ENCODE measurements at regions not wholly inside any gene's neighbourhood (a gene's known extent, or its start where the extent isn't known, plus 50 kb on each side); places are given as distances from the start of the nearest gene placed in this dataset.
A peak's percentile ranks its signal among the peaks of the same experiment; 100 is the strongest.

GRCh38 chr10:112871021-112871420 is 79.0 kb upstream of the TCF7L2 start:
- peaks cover 0 to 8% (median 0%) of the 10 kb centered on the region in 3 donors for H3K27me3 Mint-ChIP-seq
- peaks cover 5 to 8% of the 10 kb centered on the region in 2 donors for H3K36me3 Mint-ChIP-seq
- ATAC-seq (ENCODE audit: low read depth in 2 of 2) (no peak), DNase-seq (no peak)
- H3K9me3 Mint-ChIP-seq: peaks cover 1 to 26% (median 6%) of the 10 kb centered on the region in 7 donors
- H3K27ac Mint-ChIP-seq: no peak overlapping the region
- no peaks in the 10 kb centered on the region for H3K4me1 Mint-ChIP-seq
- H3K4me3 Mint-ChIP-seq: no peak overlapping the region

GRCh38 chr10:112872728-112873127 is 77.3 kb upstream of the TCF7L2 start:
- H3K9me3 Mint-ChIP-seq: peaks cover 1 to 29% (median 6%) of the 10 kb centered on the region in 7 donors
- no peak overlapping the region for H3K27ac Mint-ChIP-seq
- no peak overlapping the region for H3K4me3 Mint-ChIP-seq
- H3K27me3 Mint-ChIP-seq: peaks cover 3 to 13% (median 4%) of the 10 kb centered on the region in 3 donors
- DNase-seq: no peak
- peaks cover 5 to 8% of the 10 kb centered on the region in 2 donors for H3K36me3 Mint-ChIP-seq
- no peaks in the 10 kb centered on the region for H3K4me1 Mint-ChIP-seq
- no peak for ATAC-seq (ENCODE audit: low read depth in 2 of 2)

- H3K36me3 Mint-ChIP-seq: peaks cover 5 to 8% of the 10 kb centered on the region in 2 donors
- H3K27ac Mint-ChIP-seq: no peak overlapping the region
- H3K4me1 Mint-ChIP-seq: no peaks in the 10 kb centered on the region
- H3K4me3 Mint-ChIP-seq: no peak overlapping the region
- no peak for DNase-seq
- ATAC-seq (ENCODE audit: low read depth in 2 of 2): no peak
- H3K27me3 Mint-ChIP-seq: peaks cover 6 to 19% (median 6%) of the 10 kb centered on the region in 3 donors
- H3K9me3 Mint-ChIP-seq: peaks cover 1 to 30% (median 6%) of the 10 kb centered on the region in 7 donors
Measured at GRCh38 chr10:112873541-112873940, 76.5 kb upstream of the TCF7L2 start.

GRCh38 chr10:112874982-112875381 is 75.1 kb upstream of the TCF7L2 start:
- Mint-ChIP-seq H3K36me3 (peaks cover 5 to 8% of the 10 kb centered on the region in 2 donors), H3K27me3 (peaks cover 6 to 19% (median 6%) of the 10 kb centered on the region in 3 donors), H3K9me3 (peaks cover 1 to 30% (median 6%) of the 10 kb centered on the region in 7 donors), H3K4me1 (no peaks in the 10 kb centered on the region), H3K4me3 (no peak overlapping the region), H3K27ac (no peak overlapping the region)
- ATAC-seq (ENCODE audit: low read depth in 2 of 2) (no peak), DNase-seq (no peak)

GRCh38 chr10:112875476-112876267 is 74.4 kb upstream of the TCF7L2 start:
- H3K9me3 Mint-ChIP-seq: peaks cover 1 to 30% (median 7%) of the 10 kb centered on the region in 7 donors
- H3K27me3 Mint-ChIP-seq: peaks cover 6 to 19% (median 7%) of the 10 kb centered on the region in 3 donors
- H3K4me3 Mint-ChIP-seq: no peak overlapping the region
- ATAC-seq (ENCODE audit: low read depth in 2 of 2) (no peak), DNase-seq (no peak)
- peaks cover 5 to 8% of the 10 kb centered on the region in 2 donors for H3K36me3 Mint-ChIP-seq
- no peaks in the 10 kb centered on the region for H3K4me1 Mint-ChIP-seq
- peak overlapping the region in 1 of 6 donors; percentile 10 for H3K27ac Mint-ChIP-seq

- Mint-ChIP-seq H3K27me3 (peaks cover 6 to 19% (median 12%) of the 10 kb centered on the region in 3 donors), H3K9me3 (peaks cover 0 to 22% (median 8%) of the 10 kb centered on the region in 7 donors), H3K4me3 (no peak overlapping the region), H3K4me1 (no peaks in the 10 kb centered on the region), H3K36me3 (no peaks in the 10 kb centered on the region), H3K27ac (no peak overlapping the region)
- DNase-seq (no peak), ATAC-seq (ENCODE audit: low read depth in 2 of 2) (no peak)
Measured at GRCh38 chr10:112880633-112881530, 69.2 kb upstream of the TCF7L2 start.

DNA sequence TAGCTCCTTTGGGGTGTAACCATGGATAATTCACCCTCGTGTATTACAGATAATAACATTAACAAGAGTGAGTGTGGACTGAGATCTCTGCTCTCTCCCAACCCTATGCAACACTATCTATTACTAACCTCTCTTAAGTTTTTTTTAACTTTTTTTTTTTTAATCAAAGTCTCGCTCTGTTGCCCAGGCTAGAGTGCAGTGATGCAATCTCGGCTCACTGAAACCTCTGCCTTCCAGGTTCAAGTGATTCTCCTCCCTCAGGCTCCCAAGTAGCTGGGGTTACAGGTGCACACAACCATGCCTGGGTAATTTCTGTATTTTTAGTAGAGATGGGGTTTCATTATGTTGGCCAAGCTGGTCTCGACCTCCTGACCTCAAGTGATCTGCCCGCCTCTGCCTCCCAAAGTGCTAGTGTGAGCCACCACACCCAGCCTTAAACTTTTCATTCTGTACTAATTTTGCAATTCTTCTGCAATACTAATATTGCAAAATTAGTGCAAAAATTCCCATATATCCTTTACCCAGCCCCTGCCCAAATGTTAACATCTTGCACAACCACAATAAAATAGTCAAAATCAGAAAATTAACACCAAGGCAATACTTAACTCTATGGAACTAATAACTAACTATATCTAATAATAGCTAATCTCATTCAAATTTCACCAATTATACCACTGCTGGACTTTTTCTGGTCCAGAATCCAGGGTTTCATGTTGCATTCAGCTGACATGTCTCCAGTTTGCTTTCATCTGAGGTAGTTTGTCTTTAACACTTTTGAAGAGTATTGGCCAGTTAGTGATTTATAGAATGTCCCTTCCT is 66.5 kb upstream of the TCF7L2 start:
- no peak for ATAC-seq (ENCODE audit: low read depth in 2 of 2)
- no peak for DNase-seq
- H3K9me3 Mint-ChIP-seq: peaks cover 0 to 18% (median 8%) of the 10 kb centered on the region in 7 donors
- H3K27me3 Mint-ChIP-seq: peaks cover 0 to 8% (median 6%) of the 10 kb centered on the region in 3 donors
- H3K27ac Mint-ChIP-seq: no peak overlapping the region
- no peaks in the 10 kb centered on the region for H3K36me3 Mint-ChIP-seq
- H3K4me3 Mint-ChIP-seq: no peak overlapping the region
- H3K4me1 Mint-ChIP-seq: no peaks in the 10 kb centered on the region

GRCh38 chr10:112884179-112884504 is 65.9 kb upstream of the TCF7L2 start:
- no peak overlapping the region for H3K4me3 Mint-ChIP-seq
- DNase-seq (no peak), ATAC-seq (ENCODE audit: low read depth in 2 of 2) (no peak)
- H3K9me3 Mint-ChIP-seq: peaks cover 0 to 18% (median 8%) of the 10 kb centered on the region in 7 donors
- no peaks in the 10 kb centered on the region for H3K4me1 Mint-ChIP-seq
- peaks cover 0 to 8% (median 6%) of the 10 kb centered on the region in 3 donors for H3K27me3 Mint-ChIP-seq
- H3K36me3 Mint-ChIP-seq: no peaks in the 10 kb centered on the region
- H3K27ac Mint-ChIP-seq: no peak overlapping the region

DNA sequence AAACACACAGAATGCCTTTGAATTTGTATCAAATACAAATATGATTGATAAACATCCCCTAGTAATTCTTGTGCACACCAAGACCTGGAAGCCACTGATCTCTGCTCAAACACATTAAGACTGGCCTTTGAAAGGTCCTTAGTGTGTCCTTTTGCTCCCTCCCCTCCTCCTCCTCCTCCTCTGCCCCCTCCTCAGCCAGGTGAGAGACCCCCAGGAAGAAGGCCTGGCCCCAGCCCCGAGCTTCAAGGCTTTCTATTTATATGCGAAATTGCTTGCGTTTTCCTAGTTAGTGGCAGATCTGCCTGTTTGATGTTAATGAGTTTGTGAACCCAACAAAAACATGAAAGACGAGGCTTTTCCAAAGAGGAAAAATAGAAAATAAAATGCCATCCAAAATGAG is 63.6 kb upstream of the TCF7L2 start:
- ATAC-seq (ENCODE audit: low read depth in 2 of 2) (no peak), DNase-seq (no peak)
- Mint-ChIP-seq H3K27me3 (peaks cover 0 to 8% (median 0%) of the 10 kb centered on the region in 3 donors), H3K4me3 (no peak overlapping the region), H3K27ac (no peak overlapping the region), H3K36me3 (peaks cover 0 to 4% of the 10 kb centered on the region in 2 donors), H3K9me3 (peaks cover 0 to 18% (median 7%) of the 10 kb centered on the region in 7 donors), H3K4me1 (no peaks in the 10 kb centered on the region)

GRCh38 chr10:112887968-112888367 is 62.1 kb upstream of the TCF7L2 start:
- Mint-ChIP-seq H3K27me3 (peaks cover 0 to 8% (median 0%) of the 10 kb centered on the region in 3 donors), H3K4me1 (no peaks in the 10 kb centered on the region), H3K27ac (no peak overlapping the region), H3K4me3 (no peak overlapping the region), H3K36me3 (peaks cover 3 to 7% of the 10 kb centered on the region in 2 donors), H3K9me3 (peaks cover 2 to 27% (median 10%) of the 10 kb centered on the region in 7 donors)
- ATAC-seq (ENCODE audit: low read depth in 2 of 2): no peak
- no peak for DNase-seq

- Mint-ChIP-seq H3K27me3 (peaks cover 0 to 10% (median 9%) of the 10 kb centered on the region in 3 donors), H3K4me1 (no peaks in the 10 kb centered on the region), H3K4me3 (no peak overlapping the region), H3K9me3 (peaks cover 0 to 12% (median 5%) of the 10 kb centered on the region in 7 donors), H3K36me3 (peaks cover 3 to 8% of the 10 kb centered on the region in 2 donors), H3K27ac (peak overlapping the region in 1 of 6 donors; percentile 53)
- DNase-seq: no peak
- ATAC-seq (ENCODE audit: low read depth in 2 of 2): no peak
Measured at GRCh38 chr10:112895292-112895691, 54.8 kb upstream of the TCF7L2 start.

GRCh38 chr10:112896273-112896672 is 53.8 kb upstream of the TCF7L2 start:
- no peak overlapping the region for H3K4me3 Mint-ChIP-seq
- peaks cover 0 to 12% (median 5%) of the 10 kb centered on the region in 7 donors for H3K9me3 Mint-ChIP-seq
- ATAC-seq (ENCODE audit: low read depth in 2 of 2) (no peak), DNase-seq (no peak)
- peaks cover 3 to 8% of the 10 kb centered on the region in 2 donors for H3K36me3 Mint-ChIP-seq
- H3K4me1 Mint-ChIP-seq: no peaks in the 10 kb centered on the region
- peaks cover 0 to 11% (median 9%) of the 10 kb centered on the region in 3 donors for H3K27me3 Mint-ChIP-seq
- no peak overlapping the region for H3K27ac Mint-ChIP-seq

- no peaks in the 10 kb centered on the region for H3K4me1 Mint-ChIP-seq
- peak overlapping the region in 1 of 8 donors; percentile 1 for H3K4me3 Mint-ChIP-seq
- DNase-seq (no peak), ATAC-seq (ENCODE audit: low read depth in 2 of 2) (no peak)
- peaks cover 0 to 16% (median 9%) of the 10 kb centered on the region in 3 donors for H3K27me3 Mint-ChIP-seq
- peaks cover 3 to 8% of the 10 kb centered on the region in 2 donors for H3K36me3 Mint-ChIP-seq
- peaks cover 0 to 11% (median 5%) of the 10 kb centered on the region in 7 donors for H3K9me3 Mint-ChIP-seq
- no peak overlapping the region for H3K27ac Mint-ChIP-seq
Measured at GRCh38 chr10:112896722-112897121, 53.3 kb upstream of the TCF7L2 start.
